Mesenchymal stem cell (in vitro differentiated cells and primary cell): ENCODE measurements at regions not wholly inside any gene's neighbourhood (a gene's known extent, or its start where the extent isn't known, plus 50 kb on each side); places are given as distances from the start of the nearest gene placed in this dataset.

Experiments used
- DNase-seq: peaks from one replicate; pipeline ENCODE4 v3.0.0-alpha.2; 2013
- H2AFZ ChIP-seq: one replicate; pipeline ENCODE4 v1.6.1; 2013; ENCODE audit warnings: low read depth, mild to moderate bottlenecking, control low read depth, inconsistent platforms, low read length, moderate library complexity
- H2AK5ac ChIP-seq: 2 replicates; pipeline ENCODE4 v1.6.1; 2013; ENCODE audit warnings: low read length, moderate library complexity, mild to moderate bottlenecking, inconsistent platforms; ENCODE audit not compliant: severe bottlenecking
- H2BK120ac ChIP-seq: one replicate; pipeline ENCODE4 v1.6.1; 2013; ENCODE audit warnings: low read depth, mild to moderate bottlenecking, inconsistent platforms, low read length, moderate library complexity
- H2BK12ac ChIP-seq, 2 experiments: one replicate each; pipeline ENCODE4 v1.6.1; 2013; ENCODE audit warnings: inconsistent platforms in 2 of 2, low read length in 2 of 2, mild to moderate bottlenecking in 2 of 2, moderate library complexity in 2 of 2, control low read depth in 1 of 2
- H2BK15ac ChIP-seq: one replicate; pipeline ENCODE4 v1.6.1; 2013; ENCODE audit warnings: mild to moderate bottlenecking, low read depth, inconsistent platforms; ENCODE audit not compliant: poor library complexity, severe bottlenecking
- H2BK5ac ChIP-seq: 2 replicates; pipeline ENCODE4 v1.6.1; 2013; ENCODE audit warnings: low read depth, mild to moderate bottlenecking, low read length, control low read depth, inconsistent platforms; ENCODE audit not compliant: poor library complexity, severe bottlenecking
- H3K14ac ChIP-seq, 2 experiments: one replicate each; pipeline ENCODE4 v1.6.1; 2013; ENCODE audit warnings: inconsistent platforms in 2 of 2, low read length in 2 of 2, control low read depth in 1 of 2, mild to moderate bottlenecking in 1 of 2, moderate library complexity in 1 of 2
- H3K18ac ChIP-seq, 2 experiments: one replicate each; pipeline ENCODE4 v1.6.1; 2013; ENCODE audit warnings: inconsistent platforms in 2 of 2, low read length in 2 of 2, control low read depth in 1 of 2, low read depth in 1 of 2, mild to moderate bottlenecking in 1 of 2
- H3K23ac ChIP-seq, 2 experiments: one replicate each; pipeline ENCODE4 v1.6.1; 2013; ENCODE audit warnings: inconsistent platforms in 2 of 2, low read length in 2 of 2, mild to moderate bottlenecking in 2 of 2, moderate library complexity in 2 of 2, control low read depth in 1 of 2
- H3K27ac ChIP-seq: 2 replicates; pipeline ENCODE4 v1.5.1; 2013; ENCODE audit warnings: mild to moderate bottlenecking, moderate library complexity, low read length, control low read depth, inconsistent platforms; ENCODE audit not compliant: poor library complexity, severe bottlenecking
- H3K27me3 ChIP-seq, 2 experiments: 2 replicates each; pipeline versions ENCODE4 v1.6.1 to v1.7.0; 2013; ENCODE audit warnings: low read length in 2 of 2, mild to moderate bottlenecking in 2 of 2, moderate library complexity in 2 of 2, control low read depth in 1 of 2, inconsistent platforms in 1 of 2; ENCODE audit not compliant: control insufficient read depth in 1 of 2, insufficient read depth in 1 of 2
- H3K36me3 ChIP-seq, 2 experiments: 2 replicates each; pipeline versions ENCODE4 v1.6.1 to v1.7.0; 2013; ENCODE audit warnings: low read length in 2 of 2, control low read depth in 1 of 2, inconsistent platforms in 1 of 2, low read depth in 1 of 2, mild to moderate bottlenecking in 1 of 2; ENCODE audit not compliant: insufficient read depth in 2 of 2, control insufficient read depth in 1 of 2
- H3K4ac ChIP-seq, 2 experiments: one replicate each; pipeline ENCODE4 v1.6.1; 2013; ENCODE audit warnings: inconsistent platforms in 2 of 2, low read length in 2 of 2, mild to moderate bottlenecking in 2 of 2, moderate library complexity in 2 of 2, control low read depth in 1 of 2, low read depth in 1 of 2
- H3K4me1 ChIP-seq: 2 replicates; pipeline ENCODE4 v1.6.1; 2013; ENCODE audit warnings: low read depth, low read length, control low read depth; ENCODE audit not compliant: control insufficient read depth, insufficient read depth
- H3K4me2 ChIP-seq: 2 replicates; pipeline ENCODE4 v1.6.1; 2013; ENCODE audit warnings: low read length, mild to moderate bottlenecking, inconsistent platforms; ENCODE audit not compliant: poor library complexity, severe bottlenecking
- H3K4me3 ChIP-seq, 2 experiments: 2 replicates each; pipeline versions ENCODE4 v1.5.1 to v1.7.0; 2013; ENCODE audit warnings: low read length in 2 of 2, mild to moderate bottlenecking in 2 of 2, control low read depth in 1 of 2, low read depth in 1 of 2; ENCODE audit not compliant: insufficient read depth in 1 of 2
- H3K79me1 ChIP-seq: replicated peaks from 2 replicates; pipeline ENCODE4 v1.6.1; 2013; ENCODE audit warnings: mild to moderate bottlenecking, control low read depth, low read length, inconsistent platforms; ENCODE audit not compliant: poor library complexity, severe bottlenecking
- H3K9ac ChIP-seq: 2 replicates; pipeline ENCODE4 v1.7.0; 2013; ENCODE audit warnings: mild to moderate bottlenecking, low read length, moderate library complexity
- H3K9me3 ChIP-seq: 2 replicates; pipeline ENCODE4 v1.7.0; 2013; ENCODE audit warnings: mild to moderate bottlenecking, low read length; ENCODE audit not compliant: control insufficient read depth
- H4K8ac ChIP-seq: one replicate; pipeline ENCODE4 v1.6.1; 2013; ENCODE audit warnings: inconsistent platforms, mild to moderate bottlenecking, low read length, moderate library complexity
- H4K91ac ChIP-seq: one replicate; pipeline ENCODE4 v1.6.1; 2013; ENCODE audit warnings: mild to moderate bottlenecking, low read length, inconsistent platforms
- WGBS: methylation state at CpG from one replicate; pipeline ENCODE4 v1.1.7; 2013; ENCODE audit warnings: mixed read lengths; 5-methylcytosine and 5-hydroxymethylcytosine counted together

- Histone ChIP-seq H2AFZ (no peak overlapping the region), H3K14ac (no peak overlapping the region), H3K4me3 (no peak overlapping the region), H3K23ac (no peak overlapping the region), H3K9me3 (peaks cover 3% of the 10 kb centered on the region), H2BK15ac (no peak overlapping the region), H2BK12ac (no peak overlapping the region), H3K18ac (no peak overlapping the region), H3K4me1 (no peaks in the 10 kb centered on the region), H3K79me1 (no peaks in the 10 kb centered on the region), H3K27me3 (no peaks in the 10 kb centered on the region), H2AK5ac (no peak overlapping the region), H3K36me3 (no peaks in the 10 kb centered on the region), H4K8ac (no peak overlapping the region), H3K4ac (no peak overlapping the region), H4K91ac (no peak overlapping the region), H2BK120ac (no peak overlapping the region), H3K9ac (no peak overlapping the region), H3K4me2 (no peak overlapping the region), H3K27ac (no peak overlapping the region), H2BK5ac (no peak overlapping the region)
- DNase-seq = no peak
- 83% methylated on average over 1 of the region's 1 CpG for WGBS
These were observed 537.4 kb upstream of the MAGEB18 start for GRCh38 chrX:25600776-25601175.

DNA sequence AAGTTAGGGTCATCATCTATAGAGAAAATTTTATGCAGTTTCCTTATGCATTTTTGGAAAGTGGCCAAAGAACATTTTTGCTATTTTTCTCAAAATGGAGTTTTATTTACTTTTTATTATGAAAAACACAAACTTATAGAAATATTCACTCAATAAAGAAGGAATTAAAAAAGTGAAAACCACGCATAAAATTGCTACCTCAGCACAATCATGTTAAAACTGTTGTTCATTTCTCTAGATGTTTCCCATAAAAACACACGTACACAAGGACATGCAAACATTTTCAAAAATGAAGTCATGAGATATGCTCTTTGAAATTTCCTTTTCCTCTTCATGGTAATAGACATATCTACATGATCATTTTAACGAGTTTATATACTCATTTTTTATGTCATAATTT, 536.8 kb upstream of the MAGEB18 start:
- H2BK5ac ChIP-seq = no peak overlapping the region
- H3K9ac ChIP-seq = no peak overlapping the region
- no peaks in the 10 kb centered on the region for H3K4me1 ChIP-seq
- no peak for DNase-seq
- H3K36me3 ChIP-seq = no peaks in the 10 kb centered on the region
- no peak overlapping the region for H2AK5ac ChIP-seq
- H2BK12ac ChIP-seq = no peak overlapping the region
- no peak overlapping the region for H2BK15ac ChIP-seq
- no peak overlapping the region for H3K18ac ChIP-seq
- no peak overlapping the region for H3K4ac ChIP-seq
- H3K9me3 ChIP-seq = peaks cover 3% of the 10 kb centered on the region
- no peak overlapping the region for H2AFZ ChIP-seq
- H3K23ac ChIP-seq = no peak overlapping the region
- no peak overlapping the region for H3K14ac ChIP-seq
- H3K79me1 ChIP-seq = no peaks in the 10 kb centered on the region
- H3K4me3 ChIP-seq = no peak overlapping the region
- no peak overlapping the region for H3K4me2 ChIP-seq
- no peak overlapping the region for H4K8ac ChIP-seq
- H3K27me3 ChIP-seq = no peaks in the 10 kb centered on the region
- H3K27ac ChIP-seq = no peak overlapping the region
- no peak overlapping the region for H2BK120ac ChIP-seq
- H4K91ac ChIP-seq = no peak overlapping the region
- 71% methylated on average over 1 of the region's 3 CpGs for WGBS

- H3K27ac ChIP-seq = no peak overlapping the region
- no peak overlapping the region for H3K4me2 ChIP-seq
- no peak overlapping the region for H3K4me3 ChIP-seq
- no peak overlapping the region for H2AK5ac ChIP-seq
- no peaks in the 10 kb centered on the region for H3K9me3 ChIP-seq
- no peak overlapping the region for H4K91ac ChIP-seq
- no peak overlapping the region for H3K4ac ChIP-seq
- no peak overlapping the region for H3K9ac ChIP-seq
- H2AFZ ChIP-seq = no peak overlapping the region
- no peak overlapping the region for H4K8ac ChIP-seq
- H3K4me1 ChIP-seq = no peaks in the 10 kb centered on the region
- no peak overlapping the region for H3K14ac ChIP-seq
- DNase-seq = no peak
- no peaks in the 10 kb centered on the region for H3K36me3 ChIP-seq
- no peaks in the 10 kb centered on the region for H3K27me3 ChIP-seq
- H3K23ac ChIP-seq = no peak overlapping the region
- no peak overlapping the region for H2BK5ac ChIP-seq
- H2BK12ac ChIP-seq = no peak overlapping the region
- WGBS = 58% methylated on average over 4 of the region's 4 CpGs
- no peak overlapping the region for H3K18ac ChIP-seq
- H3K79me1 ChIP-seq = no peaks in the 10 kb centered on the region
- no peak overlapping the region for H2BK15ac ChIP-seq
- no peak overlapping the region for H2BK120ac ChIP-seq
These were observed 519.9 kb upstream of the MAGEB18 start for GRCh38 chrX:25618248-25618647.

DNA sequence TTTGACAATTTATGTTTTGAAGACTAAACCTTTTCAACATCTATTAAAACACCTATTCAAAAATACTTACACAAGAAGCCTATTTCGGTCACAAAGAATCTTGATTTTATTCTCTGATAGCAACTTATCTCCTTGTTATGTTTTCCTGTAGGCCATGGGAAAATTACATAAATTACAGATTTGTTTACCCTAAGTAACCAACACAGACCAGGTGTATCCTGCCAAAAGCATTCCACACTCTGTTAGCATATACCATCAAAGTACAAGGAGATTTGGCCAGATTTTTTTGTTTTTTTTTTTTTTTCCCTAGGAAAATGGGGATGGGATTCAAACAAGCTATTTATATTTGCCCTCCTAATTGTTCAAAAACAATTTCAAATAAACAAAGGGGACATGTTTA, 497.9 kb upstream of the MAGEB18 start:
- H4K8ac ChIP-seq = no peak overlapping the region
- H2BK12ac ChIP-seq = no peak overlapping the region
- no peaks in the 10 kb centered on the region for H3K36me3 ChIP-seq
- H3K27ac ChIP-seq = no peak overlapping the region
- H3K9me3 ChIP-seq = no peaks in the 10 kb centered on the region
- H3K4me3 ChIP-seq = no peak overlapping the region
- no peak overlapping the region for H2BK15ac ChIP-seq
- DNase-seq = no peak
- H2BK120ac ChIP-seq = no peak overlapping the region
- WGBS = no CpG with 5 or more reads among the region's 1 CpG
- H3K79me1 ChIP-seq = no peaks in the 10 kb centered on the region
- no peak overlapping the region for H2AK5ac ChIP-seq
- H3K9ac ChIP-seq = no peak overlapping the region
- H3K18ac ChIP-seq = no peak overlapping the region
- no peak overlapping the region for H2AFZ ChIP-seq
- H3K4me1 ChIP-seq = no peaks in the 10 kb centered on the region
- H3K27me3 ChIP-seq = no peaks in the 10 kb centered on the region
- no peak overlapping the region for H3K14ac ChIP-seq
- no peak overlapping the region for H4K91ac ChIP-seq
- H3K4ac ChIP-seq = no peak overlapping the region
- no peak overlapping the region for H2BK5ac ChIP-seq
- H3K4me2 ChIP-seq = no peak overlapping the region
- no peak overlapping the region for H3K23ac ChIP-seq
